Activated CD4-positive, alpha-beta T cell treated with anti-CD3 and anti-CD28 coated beads for 36 hours (primary cell): ENCODE measurements at regions not wholly inside any gene's neighbourhood (a gene's known extent, or its start where the extent isn't known, plus 50 kb on each side); places are given as distances from the start of the nearest gene placed in this dataset.

Experiments used
- ATAC-seq: fragments of 200-7000 bp; cut with Tn5 transposase; one replicate; pipeline ENCODE4 v1.10.0; 2021; ENCODE audit warnings: mild to moderate bottlenecking, moderate library complexity
- CTCF ChIA-PET: fragments of 350-600 bp; sonication (Branson Sonifier 250); formaldehyde crosslinking; loops from one replicate; lab custom pipeline; 2021; ENCODE audit warnings: antibody characterized with exemption; lab: Charles Lee
- POLR2A ChIA-PET: fragments of 350-600 bp; sonication (Branson Sonifier 250); formaldehyde crosslinking; loops from one replicate; lab custom pipeline; 2021; ENCODE audit warnings: antibody characterized with exemption, inconsistent platforms; lab: Charles Lee
- DNase-seq: peaks from one replicate; pipeline ENCODE4 v3.0.0-alpha.2; 2020
- H3K27ac Mint-ChIP-seq: one replicate; pipeline ENCODE4 v1.8.0; 2021; ENCODE audit warnings: mixed read lengths
- H3K27me3 Mint-ChIP-seq: one replicate; pipeline ENCODE4 v1.8.0; 2021; ENCODE audit warnings: mixed read lengths
- H3K36me3 Mint-ChIP-seq: one replicate; pipeline ENCODE4 v1.8.0; 2021; ENCODE audit warnings: low read depth, mixed read lengths
- H3K4me1 Mint-ChIP-seq: one replicate; pipeline ENCODE4 v1.8.0; 2021; ENCODE audit warnings: mixed read lengths
- H3K4me3 Mint-ChIP-seq: one replicate; pipeline ENCODE4 v1.8.0; 2021; ENCODE audit warnings: mild to moderate bottlenecking, moderate library complexity, mixed read lengths
- H3K9me3 Mint-ChIP-seq: one replicate; pipeline ENCODE4 v1.8.0; 2021; ENCODE audit warnings: low read depth, mixed read lengths
- intact Hi-C, 2 experiments: fragments of 100-400 bp; cut with DNase I in 1 of 2; cut with micrococcal nuclease in 1 of 2; formaldehyde crosslinking; loops; one replicate each; pipeline versions ENCODE4 v1.14.2 to v1.15.1; 2022 to 2024; cut with DNase I, micrococcal nuclease

DNA sequence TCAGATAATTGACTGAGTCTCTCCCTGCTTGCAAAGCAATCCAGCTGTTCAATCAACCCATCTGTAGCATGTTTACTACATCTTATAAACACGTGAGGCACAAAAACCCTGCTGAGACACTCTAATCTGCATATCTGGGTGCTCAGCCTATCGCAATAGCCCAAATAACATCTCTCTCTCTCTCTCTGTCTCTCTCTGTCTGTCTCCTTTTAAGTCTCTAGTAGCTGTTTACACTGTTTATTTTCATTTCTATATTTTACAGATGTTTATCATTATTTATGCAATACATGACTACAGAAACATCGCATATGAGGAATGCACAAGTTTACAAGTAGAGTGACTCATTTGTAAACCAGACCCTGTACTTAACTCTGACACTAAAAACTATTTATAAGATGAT lies 422.1 kb upstream of the DSEL start:
- H3K36me3 Mint-ChIP-seq: no peaks in the 10 kb centered on the region
- CTCF ChIA-PET: interaction anchor here (0.6 to 1.3 kb wide), 2 partner anchors 12 to 557 kb away, joined by 3 read pairs; no protein-coding TSS in a partner anchor
- no peak overlapping the region for H3K27ac Mint-ChIP-seq
- peaks cover 4% of the 10 kb centered on the region for H3K9me3 Mint-ChIP-seq
- no peaks in the 10 kb centered on the region for H3K4me1 Mint-ChIP-seq
- no peak for ATAC-seq
- intact Hi-C loops: no loop called here
- POLR2A ChIA-PET: no interaction called here
- H3K27me3 Mint-ChIP-seq: no peaks in the 10 kb centered on the region
- no peak for DNase-seq
- H3K4me3 Mint-ChIP-seq: no peak overlapping the region

- no peaks in the 10 kb centered on the region for H3K36me3 Mint-ChIP-seq
- ChIA-PET CTCF (no interaction called here), POLR2A (no interaction called here)
- H3K9me3 Mint-ChIP-seq: peaks cover 4% of the 10 kb centered on the region
- no peak overlapping the region for H3K27ac Mint-ChIP-seq
- no peak overlapping the region for H3K4me3 Mint-ChIP-seq
- H3K4me1 Mint-ChIP-seq: no peaks in the 10 kb centered on the region
- H3K27me3 Mint-ChIP-seq: no peaks in the 10 kb centered on the region
- intact Hi-C loops: no loop called here
- DNase-seq (peak; percentile 7), ATAC-seq (peak; percentile 72)
Measured at GRCh38 chr18:67935638-67936037, 419.1 kb upstream of the DSEL start.

DNA sequence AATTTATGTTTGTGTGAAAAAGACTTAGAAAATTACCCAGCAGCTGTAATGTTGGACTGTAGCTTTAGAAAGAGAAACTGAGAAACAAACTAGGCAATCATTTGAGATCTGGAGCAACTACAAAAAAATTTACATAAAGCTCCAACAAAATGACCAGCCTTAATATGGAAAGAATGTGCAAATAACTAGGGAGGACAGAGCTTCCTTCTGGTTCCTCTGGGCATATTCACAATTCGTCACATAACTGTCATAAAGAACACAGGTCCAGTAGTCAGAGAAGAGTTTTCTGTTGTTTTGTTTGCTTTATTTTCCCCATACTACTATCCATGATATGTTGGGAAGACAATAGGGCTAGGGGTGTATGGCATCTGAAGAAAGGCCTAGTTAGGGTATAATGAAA lies 416.8 kb upstream of the DSEL start:
- Mint-ChIP-seq H3K27me3 (no peaks in the 10 kb centered on the region), H3K9me3 (peaks cover under 1% of the 10 kb centered on the region), H3K4me3 (no peak overlapping the region), H3K36me3 (no peaks in the 10 kb centered on the region), H3K4me1 (no peaks in the 10 kb centered on the region), H3K27ac (no peak overlapping the region)
- intact Hi-C loops: no loop called here
- ATAC-seq: no peak
- ChIA-PET POLR2A (no interaction called here), CTCF (no interaction called here)
- no peak for DNase-seq

DNA sequence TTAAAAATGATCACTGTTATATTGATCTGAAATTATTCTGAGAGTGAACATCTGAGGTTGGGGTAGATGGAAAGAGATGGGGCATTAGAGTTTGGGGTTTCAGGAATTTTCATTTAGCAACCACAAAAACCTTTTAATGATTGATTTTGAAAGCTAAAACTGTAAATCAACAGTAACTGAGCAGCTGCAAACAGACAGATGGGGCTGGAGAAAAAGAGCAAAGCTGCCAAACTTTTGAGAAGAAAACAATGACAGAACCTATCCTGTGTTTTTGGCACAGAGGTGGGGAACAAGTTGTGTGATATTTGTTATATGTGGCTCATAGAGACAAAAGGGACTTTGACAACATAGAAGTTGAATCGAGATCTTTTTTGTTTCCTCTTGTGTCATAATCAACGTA lies 415.8 kb upstream of the DSEL start:
- Mint-ChIP-seq H3K27ac (no peak overlapping the region), H3K27me3 (no peaks in the 10 kb centered on the region), H3K9me3 (no peaks in the 10 kb centered on the region), H3K36me3 (no peaks in the 10 kb centered on the region), H3K4me1 (no peaks in the 10 kb centered on the region), H3K4me3 (no peak overlapping the region)
- intact Hi-C loops: no loop called here
- no peak for ATAC-seq
- DNase-seq: no peak
- ChIA-PET POLR2A (no interaction called here), CTCF (no interaction called here)

DNA sequence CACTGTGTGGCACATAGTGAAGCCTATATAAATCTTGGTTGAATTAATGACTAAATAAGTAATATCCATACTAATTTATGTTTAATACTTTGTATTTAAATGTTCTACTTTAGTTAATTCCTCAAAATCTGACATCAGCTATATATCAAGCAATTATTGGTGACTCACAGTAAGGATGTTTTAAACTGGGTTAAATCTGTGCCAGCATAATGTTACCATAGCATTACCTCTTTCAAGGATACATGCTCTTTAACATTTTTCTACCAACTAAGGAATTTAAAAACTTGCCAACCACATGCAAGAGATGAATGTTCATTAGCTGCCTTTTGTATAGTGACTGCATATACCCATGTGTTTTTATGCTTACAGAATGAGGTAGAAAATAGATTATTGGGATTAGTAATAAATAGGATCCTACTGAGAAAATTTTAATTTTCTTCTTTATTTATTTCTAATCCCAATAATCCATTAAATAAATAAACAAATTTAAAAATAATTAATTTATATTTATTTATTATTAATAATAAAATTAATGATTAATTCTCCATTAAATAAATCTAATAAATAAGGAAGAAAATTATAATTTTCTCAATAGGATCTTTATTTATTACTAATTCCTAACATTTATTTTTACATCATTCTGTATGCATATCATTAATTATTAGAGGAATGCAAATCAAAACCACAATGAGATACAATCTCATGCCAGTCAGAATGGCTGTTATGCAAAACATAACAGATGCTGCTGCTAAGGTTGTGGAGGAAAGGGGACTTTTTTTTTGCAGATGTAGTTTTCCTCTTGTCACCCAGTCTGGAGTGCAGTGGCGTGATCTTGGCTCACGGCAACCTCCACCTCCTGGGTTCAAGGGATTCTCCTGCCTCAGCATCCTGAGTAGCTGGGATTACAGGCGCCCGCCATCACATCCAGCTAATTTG lies 410.7 kb upstream of the DSEL start:
- intact Hi-C loops: no loop called here
- DNase-seq: no peak
- Mint-ChIP-seq H3K36me3 (no peaks in the 10 kb centered on the region), H3K9me3 (no peaks in the 10 kb centered on the region), H3K4me1 (no peaks in the 10 kb centered on the region), H3K27me3 (no peaks in the 10 kb centered on the region), H3K4me3 (no peak overlapping the region), H3K27ac (no peak overlapping the region)
- CTCF ChIA-PET: no interaction called here
- no peak for ATAC-seq
- POLR2A ChIA-PET: no interaction called here

DNA sequence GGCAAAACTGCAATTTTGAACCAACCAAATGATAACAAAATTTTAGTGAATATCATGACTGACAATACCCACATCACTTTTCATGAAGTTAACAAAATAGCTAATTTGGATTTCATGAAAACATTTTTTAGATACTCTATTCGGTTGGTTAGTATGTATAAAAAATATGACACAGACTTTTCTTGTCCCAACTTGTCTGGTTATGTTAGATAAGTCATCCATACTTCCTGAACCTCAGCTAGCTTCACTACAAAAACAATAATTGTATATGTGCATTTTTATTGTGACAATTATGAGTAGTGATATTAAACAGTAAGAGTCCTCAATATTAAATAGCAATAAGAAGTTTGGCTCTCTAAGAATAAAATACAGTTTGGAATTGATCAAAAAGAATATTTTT lies 408.1 kb upstream of the DSEL start:
- ATAC-seq (no peak), DNase-seq (no peak)
- no peak overlapping the region for H3K4me3 Mint-ChIP-seq
- intact Hi-C loops: no loop called here
- POLR2A ChIA-PET: no interaction called here
- CTCF ChIA-PET: no interaction called here
- no peaks in the 10 kb centered on the region for H3K4me1 Mint-ChIP-seq
- no peaks in the 10 kb centered on the region for H3K36me3 Mint-ChIP-seq
- H3K27me3 Mint-ChIP-seq: no peaks in the 10 kb centered on the region
- H3K9me3 Mint-ChIP-seq: no peaks in the 10 kb centered on the region
- no peak overlapping the region for H3K27ac Mint-ChIP-seq

- no peaks in the 10 kb centered on the region for H3K9me3 Mint-ChIP-seq
- ATAC-seq: no peak
- POLR2A ChIA-PET: no interaction called here
- no peak overlapping the region for H3K4me3 Mint-ChIP-seq
- no peaks in the 10 kb centered on the region for H3K27me3 Mint-ChIP-seq
- no peaks in the 10 kb centered on the region for H3K4me1 Mint-ChIP-seq
- CTCF ChIA-PET: no interaction called here
- no peak overlapping the region for H3K27ac Mint-ChIP-seq
- DNase-seq: no peak
- H3K36me3 Mint-ChIP-seq: no peaks in the 10 kb centered on the region
- intact Hi-C loops: no loop called here
Measured at GRCh38 chr18:67919316-67919715, 402.8 kb upstream of the DSEL start.

GRCh38 chr18:67916097-67916496 lies 399.6 kb upstream of the DSEL start:
- no peak overlapping the region for H3K4me3 Mint-ChIP-seq
- H3K9me3 Mint-ChIP-seq: no peaks in the 10 kb centered on the region
- ChIA-PET CTCF (no interaction called here), POLR2A (no interaction called here)
- no peaks in the 10 kb centered on the region for H3K27me3 Mint-ChIP-seq
- ATAC-seq (no peak), DNase-seq (no peak)
- H3K4me1 Mint-ChIP-seq: no peaks in the 10 kb centered on the region
- intact Hi-C loops: no loop called here
- no peaks in the 10 kb centered on the region for H3K36me3 Mint-ChIP-seq
- no peak overlapping the region for H3K27ac Mint-ChIP-seq

- ATAC-seq (no peak), DNase-seq (no peak)
- no peaks in the 10 kb centered on the region for H3K27me3 Mint-ChIP-seq
- CTCF ChIA-PET: no interaction called here
- intact Hi-C loops: no loop called here
- H3K36me3 Mint-ChIP-seq: no peaks in the 10 kb centered on the region
- POLR2A ChIA-PET: no interaction called here
- no peak overlapping the region for H3K4me3 Mint-ChIP-seq
- no peak overlapping the region for H3K27ac Mint-ChIP-seq
- no peaks in the 10 kb centered on the region for H3K4me1 Mint-ChIP-seq
- no peaks in the 10 kb centered on the region for H3K9me3 Mint-ChIP-seq
Measured at GRCh38 chr18:67913040-67913439, 396.5 kb upstream of the DSEL start.

DNA sequence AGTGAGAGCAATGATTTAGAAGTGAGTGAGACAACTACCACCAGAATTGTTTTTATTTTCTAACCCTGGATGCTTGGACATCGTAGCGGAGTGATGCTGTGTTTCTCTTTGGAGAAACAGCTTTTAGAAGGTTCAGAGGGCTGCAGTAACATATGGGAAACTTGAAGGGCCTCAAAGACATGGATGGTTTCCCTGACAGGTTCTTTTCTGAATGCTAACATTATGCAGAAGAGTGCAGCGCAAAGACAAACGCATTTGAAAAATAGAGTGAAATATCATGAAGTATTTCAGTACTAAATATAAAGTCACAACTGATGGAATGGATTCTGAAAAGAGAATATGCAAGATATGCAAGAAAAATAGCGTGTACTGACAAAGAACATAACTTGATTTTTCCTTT lies 385.1 kb upstream of the DSEL start:
- H3K36me3 Mint-ChIP-seq: no peaks in the 10 kb centered on the region
- intact Hi-C loops: no loop called here

GRCh38 chr18:67896451-67896850 lies 379.9 kb upstream of the DSEL start:
- no peaks in the 10 kb centered on the region for H3K4me1 Mint-ChIP-seq
- H3K9me3 Mint-ChIP-seq: peaks cover 2% of the 10 kb centered on the region
- intact Hi-C loops: no loop called here
- no peaks in the 10 kb centered on the region for H3K36me3 Mint-ChIP-seq
- CTCF ChIA-PET: no interaction called here
- POLR2A ChIA-PET: no interaction called here
- H3K27me3 Mint-ChIP-seq: no peaks in the 10 kb centered on the region
- no peak for DNase-seq
- ATAC-seq: no peak
- H3K4me3 Mint-ChIP-seq: no peak overlapping the region
- H3K27ac Mint-ChIP-seq: no peak overlapping the region

More for the DNA sequence above, 385.1 kb upstream of the DSEL start:
- ChIA-PET CTCF (no interaction called here), POLR2A (no interaction called here)
- Mint-ChIP-seq H3K27me3 (no peaks in the 10 kb centered on the region), H3K9me3 (peaks cover 2% of the 10 kb centered on the region), H3K27ac (no peak overlapping the region), H3K4me1 (no peaks in the 10 kb centered on the region), H3K4me3 (no peak overlapping the region)
- ATAC-seq: no peak
- DNase-seq: no peak

- Mint-ChIP-seq H3K36me3 (no peaks in the 10 kb centered on the region), H3K4me3 (no peak overlapping the region), H3K9me3 (no peaks in the 10 kb centered on the region), H3K27ac (no peak overlapping the region), H3K27me3 (no peaks in the 10 kb centered on the region), H3K4me1 (no peaks in the 10 kb centered on the region)
- POLR2A ChIA-PET: no interaction called here
- intact Hi-C loops: no loop called here
- CTCF ChIA-PET: no interaction called here
- ATAC-seq (no peak), DNase-seq (no peak)
Measured at GRCh38 chr18:67893916-67894315, 377.4 kb upstream of the DSEL start.
